CD4-positive, alpha-beta T cell treated with Interleukin-6 for 4 hours (primary cell): ENCODE measurements at regions not wholly inside any gene's neighbourhood (a gene's known extent, or its start where the extent isn't known, plus 50 kb on each side); places are given as distances from the start of the nearest gene placed in this dataset.
"Not testable (repeated sequence)": the region's sequence is repeated elsewhere in the genome, so short reads cannot be mapped to it uniquely, and the experiment has no call there.

Experiments used
- DNase-seq: peaks from one replicate; pipeline ENCODE4 v3.0.0-alpha.2; 2020; ENCODE audit warnings: mixed read lengths

DNA sequence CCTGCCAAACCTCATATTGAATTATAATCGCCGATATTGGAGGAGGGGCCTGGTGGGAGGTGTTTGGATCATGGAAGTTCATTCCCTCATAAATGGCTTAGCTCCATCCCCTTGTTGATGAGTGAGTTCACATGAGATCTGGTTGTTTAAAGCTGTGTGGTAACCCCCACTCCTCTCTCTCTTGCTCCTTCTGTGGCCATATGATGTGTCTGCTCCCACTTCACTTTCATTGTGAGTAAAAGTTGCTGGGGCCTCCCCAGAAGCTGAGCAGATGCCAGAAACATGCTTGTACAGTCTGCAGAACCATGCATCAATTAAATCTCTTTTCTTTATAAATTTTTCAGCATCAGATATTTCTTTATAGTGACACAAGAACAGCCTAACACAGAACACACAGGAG, 929.0 kb upstream of the FAT3 start:
- no peak for DNase-seq

DNA sequence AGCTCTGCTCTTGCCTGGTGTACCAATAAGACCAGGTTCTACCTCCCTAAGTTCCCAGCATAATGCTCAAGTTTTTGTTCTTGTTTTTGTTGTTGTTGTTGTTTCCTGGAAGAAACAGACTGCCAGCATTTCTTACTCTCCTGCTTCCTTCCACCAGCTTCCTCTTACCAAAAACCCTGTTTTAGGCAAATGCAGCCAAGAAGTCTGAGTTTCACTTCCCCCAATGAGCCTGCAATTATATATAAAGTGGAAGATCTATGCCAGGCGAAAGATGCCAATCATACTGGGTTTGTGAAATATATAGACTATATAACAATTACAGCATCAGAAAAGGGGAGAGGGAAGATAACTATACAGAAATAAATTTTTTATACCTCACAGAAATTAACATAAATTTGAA, 931.5 kb upstream of the FAT3 start:
- DNase-seq: no peak

DNA sequence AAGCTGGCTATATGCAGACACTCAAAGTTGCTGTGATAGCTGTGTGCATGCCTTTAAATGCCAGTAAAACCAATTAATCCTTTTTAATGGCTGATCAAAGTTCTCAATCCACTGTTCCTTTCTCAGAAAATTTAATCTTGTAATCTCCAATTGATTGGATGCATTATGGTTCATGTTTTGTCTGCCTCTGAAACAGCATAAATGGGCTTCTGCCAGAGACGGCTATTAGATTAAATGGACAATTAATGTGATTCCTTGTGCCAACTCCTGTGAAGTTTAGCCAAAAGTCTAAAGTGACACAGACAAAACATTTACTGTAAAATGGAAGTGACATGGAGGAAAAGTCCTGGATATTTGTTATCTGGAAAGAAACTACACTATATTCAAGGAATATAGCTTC, 952.5 kb upstream of the FAT3 start:
- no peak for DNase-seq

DNA sequence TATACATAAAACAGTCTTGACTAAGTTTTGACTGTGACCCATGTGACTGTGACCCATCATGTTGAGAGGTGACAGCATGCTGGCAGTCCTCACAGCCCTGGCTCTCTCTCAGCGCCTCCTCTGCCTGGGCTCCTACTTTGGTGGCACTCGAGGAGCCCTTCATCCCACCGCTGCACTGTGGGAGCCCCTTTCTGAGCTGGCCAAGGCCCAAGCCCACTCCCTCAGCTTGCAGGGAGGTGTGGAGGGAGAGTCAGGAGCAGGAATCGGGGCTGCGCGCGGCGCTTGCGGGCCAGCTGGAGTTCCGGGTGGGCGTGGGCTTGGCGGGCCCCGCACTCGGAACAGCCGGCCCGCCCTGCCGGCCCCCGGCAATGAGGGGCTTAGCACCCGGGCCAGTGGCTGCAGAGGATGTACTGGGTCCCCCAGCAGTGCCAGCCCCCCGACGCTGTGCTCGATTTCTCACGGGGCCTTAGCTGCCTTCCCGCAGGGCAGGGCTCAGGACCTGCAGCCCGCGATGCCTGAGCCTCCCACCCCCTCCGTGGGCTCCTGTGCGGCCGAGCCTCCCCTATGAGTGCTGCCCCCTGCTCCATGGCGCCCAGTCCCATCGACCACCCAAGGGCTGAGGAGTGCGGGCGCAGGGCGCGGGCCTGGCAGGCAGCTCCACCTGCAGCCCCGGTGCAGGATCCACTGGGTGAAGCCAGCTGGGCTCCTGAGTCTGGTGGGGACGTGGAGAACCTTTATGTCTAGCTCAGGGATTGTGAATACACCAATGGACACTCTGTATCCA, 955.9 kb upstream of the FAT3 start:
- DNase-seq: not testable (repeated sequence)

DNA sequence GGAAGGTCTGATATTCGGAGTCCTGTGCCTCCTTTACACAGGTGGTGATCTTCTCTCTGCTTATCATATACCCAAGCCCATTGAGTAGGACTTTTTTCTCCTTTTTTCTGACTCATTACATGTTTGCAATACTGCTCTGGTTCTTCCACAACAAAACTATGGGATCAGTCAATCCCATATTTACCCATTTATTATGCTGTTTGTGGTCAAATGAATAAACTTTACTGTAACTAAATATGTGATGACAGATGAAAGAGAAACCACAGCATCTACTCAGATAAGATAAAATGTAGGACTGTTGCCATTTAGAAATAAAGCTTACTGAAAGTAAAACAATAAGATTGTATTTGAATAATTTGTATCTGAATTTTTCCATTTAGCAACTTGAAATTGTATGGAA, 958.7 kb upstream of the FAT3 start:
- DNase-seq: no peak

DNA sequence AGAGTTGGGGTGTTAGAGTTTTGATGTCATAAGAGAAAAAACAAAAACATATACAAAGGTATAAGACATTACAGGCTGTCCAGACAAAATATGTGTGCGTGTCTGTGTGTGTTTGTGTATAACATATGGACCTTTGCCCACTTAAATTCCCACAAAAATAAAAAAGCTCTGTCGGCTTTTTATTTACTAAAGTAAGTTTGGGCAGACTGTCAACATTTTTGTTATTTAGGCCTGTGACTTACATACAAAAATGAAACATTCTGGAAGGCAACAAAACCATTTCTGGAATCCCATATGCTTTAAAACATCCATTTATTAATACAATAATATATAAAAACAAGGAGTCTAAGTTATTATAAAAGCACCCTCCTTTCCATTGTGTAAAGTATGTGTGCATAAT, 960.1 kb upstream of the FAT3 start:
- DNase-seq: no peak

DNA sequence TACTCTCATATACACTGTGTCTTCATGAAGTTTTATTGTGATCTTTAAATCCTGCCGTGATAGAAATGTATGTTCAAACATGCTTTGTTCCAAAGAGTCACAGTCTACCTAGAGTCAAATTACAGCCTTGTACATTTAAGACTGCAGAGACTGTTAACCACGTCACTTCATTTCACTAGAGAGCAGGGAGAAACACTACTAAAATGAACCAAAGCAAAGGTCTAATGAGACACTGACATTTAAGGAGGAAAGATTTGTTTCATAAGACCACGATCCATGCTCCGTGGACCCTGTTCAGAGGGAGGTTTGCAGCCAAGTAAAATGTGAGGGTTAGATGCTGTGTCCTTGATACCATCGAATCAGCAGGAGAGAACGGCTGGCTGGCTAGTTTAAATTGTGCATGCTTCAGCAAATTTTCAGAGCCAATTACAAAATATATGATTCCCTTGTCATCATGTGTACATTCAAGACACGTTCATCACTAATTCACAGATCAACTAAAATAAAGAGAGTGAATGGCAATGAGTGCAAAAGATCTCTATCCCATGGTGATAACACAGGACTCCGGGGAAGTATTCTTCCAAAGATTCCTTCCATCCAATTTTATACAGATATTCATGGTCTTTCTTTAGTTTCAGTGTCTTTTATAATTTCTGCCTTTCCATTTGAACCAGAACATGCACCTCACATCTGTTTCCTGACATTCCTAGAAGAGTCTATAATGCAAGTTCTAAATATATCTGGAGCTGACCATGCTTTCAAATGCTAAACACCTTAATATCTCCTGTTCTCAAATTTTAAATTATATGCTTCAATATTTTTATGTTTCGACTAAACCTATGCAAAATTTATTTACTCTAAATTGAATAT, 960.9 kb upstream of the FAT3 start:
- no peak for DNase-seq

DNA sequence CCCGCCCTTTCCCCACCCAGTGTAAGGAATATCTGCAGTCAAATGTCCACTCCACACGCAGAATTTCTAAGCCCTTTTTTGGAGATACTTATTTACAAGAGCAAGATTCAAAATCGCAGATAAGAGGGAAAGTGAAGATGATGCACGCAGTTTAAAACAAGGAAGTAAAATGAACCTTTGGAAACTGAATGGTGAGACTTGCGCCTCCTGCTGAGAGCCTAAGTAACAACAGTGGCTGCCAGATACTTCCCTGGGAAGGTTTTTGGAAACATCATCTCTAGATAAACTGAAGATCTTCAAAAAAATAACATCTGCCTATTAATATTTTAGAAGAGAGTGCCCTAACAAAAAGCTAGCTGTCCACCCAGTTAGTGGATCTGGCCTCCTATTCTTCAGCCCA, 963.1 kb upstream of the FAT3 start:
- DNase-seq: no peak

DNA sequence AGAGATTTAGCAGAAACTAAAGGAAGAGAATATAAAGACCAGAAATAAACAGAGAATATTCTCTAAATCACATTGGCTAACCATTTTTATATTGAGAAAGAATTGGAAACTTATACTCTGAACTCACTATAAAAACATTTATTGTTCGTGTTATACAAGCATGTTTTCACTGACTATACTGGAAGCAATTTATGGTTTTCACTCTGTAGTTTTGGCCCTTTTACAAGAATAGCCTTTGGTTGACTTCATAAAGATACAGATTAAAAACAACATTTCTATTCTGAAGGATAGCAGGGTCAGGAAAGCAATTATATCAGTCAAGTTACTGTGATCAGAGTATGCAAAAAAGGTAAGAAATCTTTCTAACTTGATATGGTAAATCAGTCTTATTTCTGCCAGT, 965.7 kb upstream of the FAT3 start:
- no peak for DNase-seq

DNA sequence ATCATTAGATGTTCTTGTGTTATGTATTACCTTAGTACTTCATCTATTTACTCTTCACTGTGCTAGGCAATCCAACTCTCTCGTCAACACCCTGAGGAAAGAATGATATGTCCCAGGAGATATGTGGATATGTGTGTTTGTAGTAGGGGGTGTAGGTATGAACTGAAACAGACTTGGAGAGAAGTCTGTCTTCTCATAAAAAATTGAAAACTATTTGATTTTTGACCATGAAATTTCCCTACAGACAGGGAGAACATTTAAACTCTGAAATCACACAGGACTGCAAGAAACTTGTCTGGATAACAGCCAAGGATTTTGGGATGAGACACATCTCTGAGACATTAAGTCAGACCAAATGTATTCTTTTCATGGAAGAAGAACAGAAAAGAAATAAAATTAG, 967.0 kb upstream of the FAT3 start:
- no peak for DNase-seq

DNA sequence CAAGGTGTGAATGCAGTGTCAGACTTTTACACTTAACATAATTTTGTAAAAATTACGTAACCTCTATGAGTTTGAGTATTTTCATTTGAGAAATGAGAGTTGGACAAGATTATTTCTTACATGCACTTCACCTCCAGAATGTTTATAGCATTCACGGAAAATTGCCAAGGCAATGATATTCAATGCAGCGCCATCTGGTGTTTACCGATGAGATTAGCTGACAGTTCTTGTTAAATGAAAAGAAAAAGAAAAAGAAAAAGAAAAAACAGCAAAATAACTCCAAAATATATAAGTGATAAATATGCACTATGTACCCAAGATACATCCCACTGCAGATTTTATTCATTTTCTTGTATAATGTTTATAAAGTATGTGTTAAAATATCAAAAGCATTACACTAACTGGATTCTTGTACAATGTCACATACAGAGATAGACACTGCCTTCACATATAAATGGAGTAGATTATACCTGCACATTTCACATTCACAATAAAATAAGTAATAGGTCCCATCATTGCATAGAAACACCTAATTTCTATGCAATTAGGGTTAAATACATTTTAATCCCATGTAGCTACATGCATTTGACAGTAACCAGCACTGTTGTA, 976.3 kb upstream of the FAT3 start:
- DNase-seq: no peak

DNA sequence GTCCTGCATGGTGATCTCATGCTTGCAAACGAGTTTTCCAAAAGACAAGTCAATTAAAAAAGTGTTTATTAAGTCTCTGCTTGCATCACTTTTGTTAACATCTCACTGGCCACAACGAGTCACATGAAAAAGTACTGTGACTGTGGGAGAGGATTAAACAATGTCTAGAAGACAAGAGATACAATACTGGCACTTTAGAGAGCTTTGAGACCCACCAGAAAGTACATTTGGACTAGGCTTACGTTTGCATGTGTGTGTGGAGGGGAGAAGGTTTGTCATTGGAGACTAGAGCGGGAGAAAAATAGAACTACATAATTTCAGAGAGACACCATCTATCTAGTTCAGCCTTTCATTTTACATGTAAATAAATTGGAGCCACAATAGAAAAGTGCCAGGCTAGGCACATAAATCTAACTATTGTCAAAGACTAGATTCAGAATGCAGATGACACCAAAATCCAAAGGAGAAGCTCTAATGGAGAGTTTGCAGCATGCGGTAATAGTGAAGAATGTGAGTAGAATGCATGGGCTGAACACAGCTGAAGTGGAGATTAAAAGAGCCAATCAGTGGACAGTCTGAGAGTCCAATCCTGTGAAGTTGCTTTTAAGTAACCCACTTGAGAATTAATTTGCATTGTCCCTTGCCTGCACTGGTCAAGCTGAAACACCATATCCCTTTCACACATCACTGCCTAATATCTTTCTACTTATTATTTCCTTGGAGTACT, 977.4 kb upstream of the FAT3 start:
- no peak for DNase-seq

DNA sequence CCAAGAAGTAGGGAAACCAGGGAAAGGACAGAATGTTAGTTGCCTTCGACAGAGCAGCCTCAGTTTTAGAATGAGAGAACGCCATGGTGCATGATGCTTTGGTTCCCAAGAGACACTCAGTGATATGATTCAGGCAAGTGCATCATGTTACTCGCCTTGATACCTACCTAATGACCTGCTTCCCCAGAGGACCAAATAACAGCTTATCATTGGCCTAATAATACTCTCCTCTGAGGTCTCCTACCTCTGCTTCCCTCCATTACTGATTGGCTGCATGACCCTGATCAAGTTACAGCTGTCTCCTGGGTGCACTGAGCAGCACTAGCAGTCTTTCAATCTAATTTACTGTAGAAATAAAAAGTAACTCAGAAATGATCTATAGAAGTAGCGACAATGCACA, 979.7 kb upstream of the FAT3 start:
- no peak for DNase-seq

DNA sequence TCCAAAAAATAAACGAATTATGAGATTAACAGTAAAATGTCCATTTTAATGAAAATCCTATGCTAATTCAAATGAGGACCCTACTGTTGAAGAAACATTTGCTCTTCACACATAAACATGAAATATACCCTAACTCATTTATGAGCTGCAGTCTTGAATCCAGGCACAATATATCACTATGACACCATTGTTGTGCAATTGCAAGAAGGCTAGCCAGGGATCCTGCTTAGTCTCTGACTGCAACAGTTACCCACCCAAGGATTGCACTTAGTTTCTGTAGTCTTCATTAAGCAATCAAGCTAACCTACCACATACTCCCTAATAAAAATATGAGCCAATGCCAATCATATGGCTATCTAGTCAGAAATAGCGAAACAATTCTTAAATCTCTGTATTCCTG, 981.0 kb upstream of the FAT3 start:
- no peak for DNase-seq

DNA sequence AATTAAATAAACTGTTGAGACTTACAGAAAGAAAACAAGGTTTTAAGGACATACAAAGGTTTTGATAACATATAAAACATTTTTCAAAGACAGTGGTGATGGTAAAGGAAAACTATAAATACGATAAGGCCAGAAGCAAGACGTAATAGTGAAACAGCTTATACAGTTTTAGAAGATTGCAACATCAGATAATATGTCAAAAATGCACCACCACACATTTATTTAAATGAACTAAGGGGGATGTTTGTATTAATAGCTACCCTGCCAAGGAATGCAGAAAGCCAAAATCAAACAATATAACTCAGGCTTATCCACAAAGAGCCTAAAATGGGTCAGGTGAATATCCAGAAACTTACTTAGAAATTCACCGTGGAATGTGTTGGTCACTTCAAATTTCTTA, 981.6 kb upstream of the FAT3 start:
- DNase-seq: no peak

DNA sequence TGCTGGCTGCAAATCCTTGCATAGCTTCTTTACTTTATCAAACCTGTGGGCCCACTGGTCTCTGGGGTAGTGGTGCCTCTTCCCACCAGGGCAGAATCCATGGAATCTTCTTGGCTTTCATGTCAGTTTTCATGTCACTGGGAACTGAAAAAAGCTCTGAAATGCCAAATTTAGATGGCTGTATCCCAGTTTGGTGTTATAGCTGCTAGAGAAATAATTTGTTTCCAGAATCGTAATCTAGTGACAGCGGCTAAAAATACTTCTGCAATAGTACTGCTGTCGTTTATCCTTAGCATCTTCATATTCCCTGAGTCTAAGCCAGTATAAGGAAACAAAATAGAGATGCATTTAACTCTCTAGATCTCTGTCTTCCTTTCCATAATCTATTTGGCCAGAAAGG, 983.4 kb upstream of the FAT3 start:
- no peak for DNase-seq

DNA sequence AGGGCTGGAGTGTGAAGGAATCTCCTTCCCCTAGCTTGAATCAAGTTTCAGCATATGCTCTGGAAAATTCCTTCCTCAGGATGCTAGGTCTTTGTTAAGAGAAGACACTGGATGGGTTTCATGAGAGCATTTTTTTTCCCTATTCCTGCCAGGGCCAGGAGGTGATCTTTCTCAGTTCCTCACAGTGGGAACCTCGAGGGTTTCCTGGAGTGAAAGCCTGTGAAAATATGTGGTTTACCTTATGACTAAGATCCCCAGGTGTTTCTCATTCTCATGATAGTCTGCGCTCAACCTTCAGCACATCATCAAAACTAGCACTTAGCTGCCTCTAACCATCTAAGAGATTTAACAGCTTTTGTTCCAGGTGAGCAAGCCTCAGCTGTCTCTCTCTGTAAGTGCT, 985.3 kb upstream of the FAT3 start:
- no peak for DNase-seq

DNA sequence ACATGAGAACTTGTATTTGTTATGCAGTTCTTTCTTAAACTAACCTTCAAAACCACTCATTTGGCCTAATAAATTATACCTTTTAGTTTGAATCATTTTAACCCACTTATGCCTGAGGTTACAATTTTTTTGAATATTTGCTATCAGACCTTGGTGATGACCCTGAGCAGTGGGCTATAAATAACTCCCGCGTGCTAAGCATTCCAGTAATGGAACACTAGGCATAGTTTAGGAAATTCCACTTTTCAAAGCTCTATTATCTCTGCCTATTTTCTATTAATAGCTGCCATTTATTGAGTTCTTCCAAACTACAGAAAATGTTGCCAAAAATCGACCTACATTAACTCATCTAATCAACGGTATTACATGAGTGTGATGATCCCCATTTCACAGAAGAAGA, 993.4 kb upstream of the FAT3 start:
- no peak for DNase-seq

DNA sequence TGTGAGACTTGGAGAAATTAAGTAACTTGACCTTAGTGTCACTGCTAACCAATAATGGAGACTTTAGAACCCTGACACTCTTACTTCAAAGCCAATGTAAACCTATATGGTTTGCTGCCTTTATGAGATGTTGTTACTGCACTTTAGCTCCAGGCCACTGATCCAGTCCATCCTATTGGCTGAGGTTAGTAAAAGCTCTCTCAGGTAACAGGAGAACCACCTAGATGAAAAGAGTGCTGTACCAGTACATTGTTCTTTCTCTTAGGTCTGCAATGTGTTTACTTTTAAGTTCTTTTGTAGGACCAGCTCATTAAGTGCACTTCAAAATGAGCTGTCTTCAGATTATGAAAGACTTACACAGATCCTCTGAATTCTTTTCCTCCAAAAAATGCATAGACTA, 994.0 kb upstream of the FAT3 start:
- no peak for DNase-seq

DNA sequence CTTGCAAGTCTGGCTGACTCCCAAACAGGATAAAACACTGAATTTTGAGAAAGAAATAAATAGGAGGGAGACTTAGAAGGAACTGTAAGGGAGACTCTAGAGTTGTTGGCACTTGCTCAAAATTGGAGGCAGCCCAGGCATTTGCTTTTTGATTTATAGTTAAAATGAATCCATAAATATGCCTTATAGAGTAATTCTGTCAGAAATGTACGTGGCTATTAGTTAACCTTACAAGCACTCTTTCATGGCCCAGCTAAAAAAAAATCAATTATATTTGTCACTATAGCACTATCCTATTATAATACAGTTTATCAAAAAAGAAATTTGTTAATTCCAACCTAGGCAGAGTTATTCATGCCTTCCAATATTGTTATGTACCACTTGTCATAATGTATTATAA, 1000.0 kb upstream of the CHORDC1 start:
- DNase-seq: no peak

DNA sequence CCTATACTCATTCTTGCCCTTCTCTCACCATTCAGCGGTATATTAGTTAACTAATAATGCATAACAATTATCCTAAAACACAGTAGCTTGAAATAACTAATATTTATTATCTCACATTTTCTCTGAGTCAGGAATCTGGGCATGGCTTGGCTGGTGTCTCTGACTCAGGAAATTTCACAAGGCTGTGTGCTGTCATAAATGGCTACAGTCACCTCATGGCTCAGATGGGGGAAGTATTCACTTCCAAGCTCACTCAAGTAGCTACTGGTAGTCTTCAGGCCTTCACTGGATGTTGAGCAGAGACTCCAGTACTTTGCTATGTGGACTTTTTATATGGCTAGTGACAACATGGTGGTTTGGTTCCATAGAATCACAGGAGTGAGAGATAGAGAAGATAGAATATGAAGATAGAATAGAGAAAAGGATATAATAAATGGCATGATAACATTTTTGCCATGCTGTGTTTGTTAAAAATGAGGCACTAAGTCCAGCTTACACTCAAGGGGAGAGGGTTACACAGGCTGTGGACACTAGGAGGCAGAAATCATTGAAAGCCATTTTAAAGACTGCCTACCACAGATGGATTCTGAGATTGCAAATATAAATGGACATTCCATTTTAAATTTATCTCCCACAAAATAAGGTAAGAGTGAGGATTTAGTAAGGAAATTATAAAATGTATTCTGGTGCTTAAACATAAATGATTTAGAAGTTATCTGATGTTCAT, 997.8 kb upstream of the CHORDC1 start:
- DNase-seq: no peak

DNA sequence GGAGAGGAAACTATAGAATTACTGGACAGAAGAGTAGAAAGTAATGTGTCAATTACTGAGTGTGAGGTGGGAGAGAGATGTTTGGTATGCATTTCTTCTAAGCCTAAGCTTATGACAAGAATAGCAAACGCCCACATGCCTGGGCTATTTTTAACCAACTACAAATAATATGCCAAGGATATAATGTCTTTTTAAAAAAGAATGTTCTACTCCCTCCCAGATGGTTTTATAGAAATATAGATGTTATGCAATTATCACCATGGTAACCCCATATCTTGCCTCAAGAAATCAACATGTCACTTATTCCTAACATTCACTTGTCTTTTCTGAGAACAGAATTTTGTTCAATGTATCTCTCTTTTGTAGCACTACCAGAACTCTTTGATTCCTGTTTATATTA, 996.7 kb upstream of the CHORDC1 start:
- no peak for DNase-seq

DNA sequence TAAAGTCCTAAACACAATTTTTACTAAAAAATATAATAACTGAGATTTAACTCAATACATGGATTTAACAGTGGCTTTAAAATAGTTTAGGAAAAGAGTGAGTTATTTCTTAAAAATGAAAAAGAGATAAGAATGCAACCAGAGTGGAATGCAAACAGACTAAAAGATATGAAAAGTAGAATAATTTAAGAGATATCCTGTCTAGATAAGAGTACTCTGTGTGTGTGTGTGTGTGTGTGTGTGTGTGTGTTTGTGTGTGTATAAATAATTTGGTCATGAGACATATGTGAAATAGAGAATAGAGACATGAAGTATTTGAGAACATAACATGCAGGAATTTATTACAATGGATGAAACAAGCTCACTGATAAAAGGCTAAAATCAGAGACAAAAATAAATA, 986.9 kb upstream of the CHORDC1 start:
- DNase-seq: no peak
